WI38 (cell line): ENCODE measurements at regions not wholly inside any gene's neighbourhood (a gene's known extent, or its start where the extent isn't known, plus 50 kb on each side); places are given as distances from the start of the nearest gene placed in this dataset.

ENCODE experiments used
- H3K4me3 ChIP-seq: 2 replicates; pipeline ENCODE4 v1.5.1; 2011; ENCODE audit warnings: low read depth, mild to moderate bottlenecking, control low read depth, low read length
- CTCF ChIP-seq: IDR thresholded peaks from 2 replicates; pipeline ENCODE4 v1.5.1; 2012; ENCODE audit warnings: low read depth, mild to moderate bottlenecking, control low read depth, low read length

- no peak overlapping the region for H3K4me3 ChIP-seq
- no peak for TF ChIP-seq CTCF
These were observed 126.4 kb upstream of the HSD17B12 start for GRCh38 chr11:43554148-43554473.

GRCh38 chr11:43555186-43555585 lies 125.4 kb upstream of the HSD17B12 start:
- TF ChIP-seq CTCF, result no peak
- H3K4me3 ChIP-seq, result no peak overlapping the region

GRCh38 chr11:43555816-43556611 lies 124.5 kb upstream of the HSD17B12 start:
- no peak for TF ChIP-seq CTCF
- no peak overlapping the region for H3K4me3 ChIP-seq

- TF ChIP-seq CTCF, result no peak
- no peak overlapping the region for H3K4me3 ChIP-seq
These were observed 123.7 kb upstream of the HSD17B12 start for GRCh38 chr11:43556612-43557375.

- H3K4me3 ChIP-seq, result no peak overlapping the region
- TF ChIP-seq CTCF, result no peak
These were observed 122.9 kb upstream of the HSD17B12 start for GRCh38 chr11:43557553-43558110.

- H3K4me3 ChIP-seq, result no peak overlapping the region
- TF ChIP-seq CTCF, result no peak
These were observed 122.4 kb upstream of the HSD17B12 start for GRCh38 chr11:43558146-43558545.
